ENCODE measurements at regions not wholly inside any gene's neighbourhood (a gene's known extent, or its start where the extent isn't known, plus 50 kb on each side); places are given as distances from the start of the nearest gene placed in this dataset.
"Not testable (repeated sequence)": the region's sequence is repeated elsewhere in the genome, so short reads cannot be mapped to it uniquely, and the experiment has no call there.

DNA sequence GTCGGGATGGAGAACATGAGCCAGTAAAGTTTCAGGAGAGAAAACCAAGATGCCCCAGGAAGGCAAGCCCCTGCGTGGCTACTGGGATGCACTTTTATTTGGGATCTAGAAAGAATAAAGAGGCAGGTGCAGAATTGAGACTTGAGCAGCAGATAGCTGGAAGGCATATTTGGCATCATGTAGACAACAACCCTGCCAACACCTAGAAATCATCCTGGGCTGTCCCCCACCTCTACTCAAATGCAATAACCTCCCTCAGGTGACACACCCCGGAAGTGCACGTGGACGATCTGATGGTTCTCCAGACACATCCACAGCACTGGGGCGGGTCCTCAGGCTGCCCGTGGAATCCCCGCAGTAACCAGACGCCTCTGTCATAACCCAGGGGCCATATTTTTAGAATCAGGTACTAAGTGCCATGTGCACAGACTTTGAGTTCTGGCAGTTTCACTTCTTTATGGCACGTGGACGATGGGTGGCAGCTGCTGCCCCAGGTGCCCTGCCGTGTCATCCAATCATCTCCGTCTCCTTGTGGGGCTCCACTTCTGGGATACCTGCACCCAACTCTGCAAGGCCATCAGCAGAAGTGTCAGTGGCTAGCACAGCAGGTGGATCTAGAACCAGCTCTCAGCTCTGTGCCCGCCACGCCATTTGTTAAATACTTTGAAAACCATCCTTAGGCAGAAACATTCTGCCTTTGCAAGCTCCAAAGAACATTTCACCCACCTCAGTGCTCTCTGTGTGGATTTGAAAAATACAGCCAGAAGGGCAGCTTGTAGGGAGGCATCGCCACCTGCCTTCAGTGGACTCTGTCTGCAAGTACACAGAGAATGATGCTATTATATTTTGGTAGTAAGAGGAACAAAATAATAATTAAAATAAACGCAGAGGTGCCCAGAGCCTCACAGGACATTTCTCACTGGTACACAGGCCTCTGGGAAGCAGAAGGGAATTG lies 771.7 kb upstream of the TMEM132C start:
- H3K4me3 ChIP-seq (replicated peaks; ENCODE audit: low read depth, low read length): no peak overlapping the region
- DNase-seq (ENCODE audit: extremely low read depth, low read depth): no peak
- TF ChIP-seq, protein P1, sequence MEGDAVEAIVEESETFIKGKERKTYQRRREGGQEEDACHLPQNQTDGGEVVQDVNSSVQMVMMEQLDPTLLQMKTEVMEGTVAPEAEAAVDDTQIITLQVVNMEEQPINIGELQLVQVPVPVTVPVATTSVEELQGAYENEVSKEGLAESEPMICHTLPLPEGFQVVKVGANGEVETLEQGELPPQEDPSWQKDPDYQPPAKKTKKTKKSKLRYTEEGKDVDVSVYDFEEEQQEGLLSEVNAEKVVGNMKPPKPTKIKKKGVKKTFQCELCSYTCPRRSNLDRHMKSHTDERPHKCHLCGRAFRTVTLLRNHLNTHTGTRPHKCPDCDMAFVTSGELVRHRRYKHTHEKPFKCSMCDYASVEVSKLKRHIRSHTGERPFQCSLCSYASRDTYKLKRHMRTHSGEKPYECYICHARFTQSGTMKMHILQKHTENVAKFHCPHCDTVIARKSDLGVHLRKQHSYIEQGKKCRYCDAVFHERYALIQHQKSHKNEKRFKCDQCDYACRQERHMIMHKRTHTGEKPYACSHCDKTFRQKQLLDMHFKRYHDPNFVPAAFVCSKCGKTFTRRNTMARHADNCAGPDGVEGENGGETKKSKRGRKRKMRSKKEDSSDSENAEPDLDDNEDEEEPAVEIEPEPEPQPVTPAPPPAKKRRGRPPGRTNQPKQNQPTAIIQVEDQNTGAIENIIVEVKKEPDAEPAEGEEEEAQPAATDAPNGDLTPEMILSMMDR (IDR thresholded peaks at IDR 0.05; ENCODE audit: low read depth, low read length, missing control alignments): no peak

DNA sequence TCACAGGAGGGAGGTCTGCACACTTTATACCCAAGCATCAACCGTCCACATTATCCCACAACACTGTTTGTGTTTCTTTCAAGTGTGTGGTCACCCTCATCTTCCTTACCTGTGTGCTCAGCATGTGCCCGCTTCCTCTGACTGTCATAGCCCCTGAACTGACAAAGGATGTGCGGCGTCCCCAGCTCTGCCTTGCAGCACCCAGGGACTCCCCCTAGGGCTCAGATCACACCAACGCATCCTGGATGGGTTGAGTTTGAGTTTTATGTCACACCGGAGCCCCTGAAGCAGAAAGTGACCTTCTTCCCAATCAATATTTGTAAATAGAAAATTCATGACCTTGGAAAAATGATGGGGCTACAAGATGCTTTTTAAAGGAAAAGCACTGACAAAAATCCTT lies 770.7 kb upstream of the TMEM132C start:
- DNase-seq (ENCODE audit: extremely low read depth, low read depth): no peak
- no peak overlapping the region for H3K4me3 ChIP-seq (replicated peaks; ENCODE audit: low read depth, low read length)
- TF ChIP-seq, protein P1 (IDR thresholded peaks at IDR 0.05; ENCODE audit: low read depth, low read length, missing control alignments): no peak

DNA sequence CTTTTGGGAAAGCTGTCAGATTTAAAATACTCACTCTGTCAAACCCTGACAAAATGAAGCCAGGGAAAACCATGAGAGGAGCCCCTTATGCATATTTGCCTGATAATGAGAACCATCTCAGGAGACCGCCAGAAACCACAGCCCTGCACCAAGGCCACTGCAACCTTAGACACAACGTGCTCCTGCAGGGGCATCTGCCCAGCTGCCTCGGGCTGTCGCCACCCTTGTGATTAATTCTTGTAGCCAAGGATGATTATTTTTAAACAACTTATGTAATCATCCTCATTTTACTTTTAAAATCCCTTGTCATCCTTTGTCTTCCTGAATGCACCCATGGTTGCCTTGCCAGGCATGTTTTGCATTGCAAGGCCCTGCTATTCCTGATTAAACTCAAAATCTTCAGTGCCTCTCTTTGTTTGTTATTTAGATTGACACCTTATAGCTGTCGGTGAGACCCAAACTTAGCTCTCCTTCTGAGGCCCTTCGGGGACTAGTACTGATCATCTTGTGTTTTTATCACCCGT lies 766.4 kb upstream of the TMEM132C start:
- TF ChIP-seq, protein P1 (IDR thresholded peaks at IDR 0.05; ENCODE audit: low read depth, low read length, missing control alignments): no peak
- no peak overlapping the region for H3K4me3 ChIP-seq (replicated peaks; ENCODE audit: low read depth, low read length)
- DNase-seq (ENCODE audit: extremely low read depth, low read depth): no peak

DNA sequence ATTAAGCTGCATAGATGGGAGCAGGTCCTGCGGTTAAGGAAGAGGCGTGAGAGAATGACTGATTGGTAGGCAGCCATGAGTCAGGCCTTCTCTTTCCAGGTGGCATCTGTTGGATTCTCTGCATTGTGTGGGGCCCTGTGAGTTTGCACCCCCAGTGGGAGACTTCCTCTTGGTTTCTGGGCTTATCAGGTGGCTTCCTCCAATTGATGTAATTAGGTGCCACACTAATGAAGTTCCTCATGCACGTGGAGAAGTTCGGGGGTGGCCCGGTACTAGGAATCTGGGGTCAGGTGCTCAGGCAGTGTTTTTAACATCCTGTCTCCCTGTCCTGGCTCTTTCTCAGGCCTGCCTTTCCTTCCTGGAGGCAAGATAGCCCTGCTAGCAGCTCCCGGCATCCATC lies 765.1 kb upstream of the TMEM132C start:
- TF ChIP-seq, protein P1 (IDR thresholded peaks at IDR 0.05; ENCODE audit: low read depth, low read length, missing control alignments): no peak
- DNase-seq (ENCODE audit: extremely low read depth, low read depth): no peak
- H3K4me3 ChIP-seq (replicated peaks; ENCODE audit: low read depth, low read length): no peak overlapping the region

DNA sequence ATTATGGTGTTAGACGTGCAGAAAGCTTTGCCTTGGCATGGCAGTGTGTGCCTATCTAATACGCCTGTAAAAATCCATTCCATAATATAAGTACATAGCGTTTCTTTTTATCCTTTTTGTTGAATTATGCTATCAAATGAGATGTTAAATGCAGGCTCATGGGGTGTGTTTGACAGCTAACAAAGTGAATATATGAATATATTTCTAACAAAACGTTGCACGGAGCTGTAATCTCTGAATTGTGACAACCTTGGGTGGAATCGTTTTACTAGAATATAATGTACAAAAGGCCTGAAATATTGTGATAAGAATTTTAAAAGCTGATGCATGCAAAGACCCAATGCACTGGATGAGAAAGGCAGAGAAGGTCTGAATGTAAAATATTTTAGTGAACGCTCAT lies 763.7 kb upstream of the TMEM132C start:
- TF ChIP-seq, protein P1 (IDR thresholded peaks at IDR 0.05; ENCODE audit: low read depth, low read length, missing control alignments): no peak
- no peak for DNase-seq (ENCODE audit: extremely low read depth, low read depth)
- H3K4me3 ChIP-seq (replicated peaks; ENCODE audit: low read depth, low read length): no peak overlapping the region

DNA sequence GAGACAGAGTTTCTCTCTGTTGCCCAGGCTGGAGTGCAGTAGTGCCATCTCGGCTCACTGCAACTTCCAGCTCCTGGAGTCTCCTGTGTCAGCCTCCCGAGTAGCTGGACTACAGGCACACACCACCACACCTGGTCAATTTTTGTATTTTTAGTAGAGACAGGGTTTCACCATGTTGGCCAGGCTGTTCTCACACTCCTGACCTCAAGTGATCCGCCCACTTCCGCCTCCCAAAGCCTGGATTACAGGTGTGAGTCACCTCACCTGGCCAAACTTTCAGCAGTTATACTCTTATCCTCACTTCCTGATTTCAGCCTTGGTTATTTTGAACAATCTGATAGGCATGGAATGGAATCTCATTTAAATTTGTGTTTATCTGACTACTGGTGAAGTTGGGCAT lies 763.0 kb upstream of the TMEM132C start:
- not testable (repeated sequence) for DNase-seq (ENCODE audit: extremely low read depth, low read depth); H3K4me3 ChIP-seq (replicated peaks; ENCODE audit: low read depth, low read length)

DNA sequence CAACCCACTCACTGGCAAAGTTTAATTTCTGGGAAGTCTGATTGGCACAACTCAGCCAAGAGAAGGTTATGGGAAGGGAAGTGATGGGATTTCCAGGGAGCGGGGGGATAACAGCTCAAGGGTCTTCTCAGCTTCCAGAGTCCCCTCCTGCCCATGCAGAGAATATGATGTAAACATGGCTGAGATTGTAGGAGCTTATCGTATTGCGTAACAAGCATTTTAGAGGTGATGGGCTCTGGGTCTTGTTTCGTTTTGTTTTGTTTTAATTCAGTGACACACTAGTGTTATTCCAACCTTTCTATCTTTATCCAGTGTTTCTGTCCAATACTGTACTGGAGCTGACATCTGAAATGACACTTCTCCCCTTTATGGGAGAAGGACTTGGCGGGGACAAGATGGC lies 762.1 kb upstream of the TMEM132C start:
- no peak overlapping the region for H3K4me3 ChIP-seq (replicated peaks; ENCODE audit: low read depth, low read length)
- DNase-seq (ENCODE audit: extremely low read depth, low read depth): no peak
- TF ChIP-seq, protein P1 (IDR thresholded peaks at IDR 0.05; ENCODE audit: low read depth, low read length, missing control alignments): no peak
